ENCODE measurements at regions not wholly inside any gene's neighbourhood (a gene's known extent, or its start where the extent isn't known, plus 50 kb on each side); places are given as distances from the start of the nearest gene placed in this dataset.

DNA sequence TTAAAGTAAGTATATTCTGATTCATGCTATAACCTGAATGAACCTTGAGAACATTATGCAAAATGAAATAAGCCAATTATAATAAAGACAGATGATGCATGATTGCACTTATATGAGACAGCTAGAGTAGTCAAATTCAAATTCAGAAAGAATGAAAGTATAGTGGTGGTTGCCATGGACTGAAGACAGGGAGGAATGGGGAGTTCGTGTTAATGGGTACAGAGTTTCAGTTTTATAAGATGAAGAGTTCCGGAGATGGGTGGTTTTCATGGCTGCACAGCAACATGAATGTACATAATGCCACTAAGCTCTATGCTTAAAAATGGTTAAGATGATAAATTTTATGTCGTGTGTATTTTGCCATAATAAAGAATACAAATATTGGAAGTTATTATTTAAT lies 751.2 kb downstream of the TSN start:
- TF ChIP-seq, protein P1, sequence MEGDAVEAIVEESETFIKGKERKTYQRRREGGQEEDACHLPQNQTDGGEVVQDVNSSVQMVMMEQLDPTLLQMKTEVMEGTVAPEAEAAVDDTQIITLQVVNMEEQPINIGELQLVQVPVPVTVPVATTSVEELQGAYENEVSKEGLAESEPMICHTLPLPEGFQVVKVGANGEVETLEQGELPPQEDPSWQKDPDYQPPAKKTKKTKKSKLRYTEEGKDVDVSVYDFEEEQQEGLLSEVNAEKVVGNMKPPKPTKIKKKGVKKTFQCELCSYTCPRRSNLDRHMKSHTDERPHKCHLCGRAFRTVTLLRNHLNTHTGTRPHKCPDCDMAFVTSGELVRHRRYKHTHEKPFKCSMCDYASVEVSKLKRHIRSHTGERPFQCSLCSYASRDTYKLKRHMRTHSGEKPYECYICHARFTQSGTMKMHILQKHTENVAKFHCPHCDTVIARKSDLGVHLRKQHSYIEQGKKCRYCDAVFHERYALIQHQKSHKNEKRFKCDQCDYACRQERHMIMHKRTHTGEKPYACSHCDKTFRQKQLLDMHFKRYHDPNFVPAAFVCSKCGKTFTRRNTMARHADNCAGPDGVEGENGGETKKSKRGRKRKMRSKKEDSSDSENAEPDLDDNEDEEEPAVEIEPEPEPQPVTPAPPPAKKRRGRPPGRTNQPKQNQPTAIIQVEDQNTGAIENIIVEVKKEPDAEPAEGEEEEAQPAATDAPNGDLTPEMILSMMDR (IDR thresholded peaks at IDR 0.05): no peak
- no peak for TF ChIP-seq POLR2A (IDR thresholded peaks at IDR 0.05)

All from esophagus squamous epithelium (tissue), 4 donors.